NCI-H524 (cell line): ENCODE measurements at regions not wholly inside any gene's neighbourhood (a gene's known extent, or its start where the extent isn't known, plus 50 kb on each side); places are given as distances from the start of the nearest gene placed in this dataset.

Source experiments
- DNase-seq, 2 experiments: peaks; one replicate each; lab custom pipeline; 2025; lab: John Stamatoyannopoulos, UW

- DNase-seq: no peak
Measured at GRCh38 chr1:208842451-208842850, 598.3 kb upstream of the PLXNA2 start.

GRCh38 chr1:208844158-208844557 lies 600.0 kb upstream of the PLXNA2 start:
- DNase-seq: no peak

GRCh38 chr1:208848854-208849253 lies 604.7 kb upstream of the PLXNA2 start:
- no peak for DNase-seq

DNA sequence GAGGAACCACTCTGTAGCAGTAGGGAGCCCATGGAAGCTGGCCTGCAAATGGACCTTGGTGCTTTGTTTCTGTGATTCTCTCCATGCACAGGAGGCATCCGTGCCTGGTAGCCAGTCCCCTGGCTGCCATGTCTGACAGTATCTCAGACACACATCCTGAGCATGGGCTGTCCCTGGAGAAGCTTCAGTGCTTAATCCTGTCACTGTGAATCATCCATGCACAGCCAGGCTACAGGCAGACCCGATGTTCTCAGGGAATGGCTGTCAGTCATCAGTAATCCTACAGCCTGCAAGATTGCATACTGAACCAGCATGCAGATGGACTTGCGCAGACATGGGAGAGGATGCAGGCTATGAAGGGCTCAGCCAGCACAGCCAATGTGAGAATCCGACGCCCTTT lies 606.3 kb upstream of the PLXNA2 start:
- peak in 1 of 2 experiments; percentile 94 for DNase-seq

GRCh38 chr1:208851366-208851765 lies 607.2 kb upstream of the PLXNA2 start:
- DNase-seq: peak in 1 of 2 experiments; percentile 11

DNA sequence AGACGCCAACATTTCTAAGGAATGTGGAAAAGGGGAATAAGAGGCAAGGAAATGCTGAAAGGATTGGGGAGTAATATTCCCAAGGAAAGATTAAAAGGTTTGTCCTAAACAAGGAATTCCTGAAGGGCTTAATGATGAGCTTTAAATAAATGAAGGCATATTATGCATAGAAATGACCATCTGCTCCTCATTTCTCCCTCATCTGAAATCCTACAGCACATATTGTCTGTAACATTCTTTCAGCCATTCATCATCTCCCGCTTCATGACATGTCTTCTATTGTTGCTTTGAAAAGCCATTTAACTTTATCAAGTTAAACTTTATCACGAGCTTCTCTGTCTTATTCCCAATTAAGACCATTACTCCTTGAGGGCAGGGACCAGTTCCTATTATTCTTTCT lies 608.7 kb upstream of the PLXNA2 start:
- peak; percentile 37 to 74 for DNase-seq

- DNase-seq: no peak
Measured at GRCh38 chr1:208855403-208855802, 611.2 kb upstream of the PLXNA2 start.

DNA sequence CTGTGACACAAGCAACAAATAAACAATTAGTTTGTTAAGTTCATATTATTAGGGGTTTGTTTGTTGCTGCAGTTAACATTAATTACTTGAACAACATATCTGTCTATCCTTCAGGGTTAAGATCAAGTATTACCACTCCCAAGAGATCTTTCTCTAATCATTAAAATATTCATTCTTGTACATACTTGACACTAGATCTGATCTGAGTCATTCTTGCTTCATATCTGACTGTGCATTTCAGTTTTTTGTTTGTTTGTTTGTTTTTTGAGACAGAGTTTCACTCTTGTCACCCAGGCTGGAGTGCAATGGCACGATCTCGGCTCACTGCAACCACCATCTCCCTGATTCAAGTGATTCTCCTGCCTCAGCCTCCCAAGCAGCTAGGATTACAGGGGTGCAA lies 613.3 kb upstream of the PLXNA2 start:
- DNase-seq: no peak

DNA sequence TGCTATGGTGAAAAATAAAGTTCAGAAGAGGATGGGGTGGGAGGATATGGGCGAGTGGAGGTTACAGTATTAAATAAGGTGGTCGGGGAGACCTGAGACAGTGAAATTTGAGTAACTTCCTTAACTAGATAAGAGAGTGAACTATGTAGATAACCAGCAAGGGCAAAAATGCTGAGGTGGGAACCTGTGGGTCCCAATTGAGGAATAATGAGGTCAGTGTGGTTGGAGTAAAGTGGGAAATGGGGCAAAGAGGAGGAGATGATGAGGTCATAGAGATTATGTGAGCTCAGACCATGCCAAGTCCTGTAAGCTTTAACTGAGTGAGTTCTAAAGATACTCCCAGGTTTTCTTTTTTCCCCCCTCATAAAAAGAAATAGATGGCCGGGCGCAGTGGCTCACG lies 614.6 kb upstream of the PLXNA2 start:
- no peak for DNase-seq

DNA sequence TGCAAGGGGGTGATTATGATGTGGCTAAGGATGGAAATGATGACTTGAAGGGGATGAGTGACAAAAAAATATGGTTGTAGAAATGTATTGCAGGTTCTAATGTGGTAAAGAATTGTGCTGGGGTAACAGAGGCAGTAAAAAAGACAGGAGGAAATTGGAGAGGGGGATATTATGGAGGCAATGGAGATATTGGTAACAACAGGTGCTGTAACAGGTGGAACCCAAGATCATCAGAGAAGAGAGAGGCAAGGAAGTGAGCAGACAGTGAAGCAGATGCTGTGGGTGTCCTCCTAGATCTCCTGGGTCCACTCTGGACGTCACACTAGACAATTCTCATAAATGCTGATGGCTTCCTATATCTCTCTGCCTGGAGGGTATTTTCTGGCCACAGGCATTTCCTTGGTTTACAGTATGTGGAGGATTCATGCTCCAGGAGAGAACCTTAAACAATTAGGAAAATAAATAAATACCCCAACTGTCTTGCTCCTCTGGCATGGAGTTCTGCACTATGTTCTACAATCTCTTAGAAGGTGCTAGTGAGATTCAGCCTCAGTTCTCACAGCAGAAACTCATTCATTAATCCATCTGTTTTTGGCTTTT lies 620.3 kb upstream of the PLXNA2 start:
- no peak for DNase-seq

DNA sequence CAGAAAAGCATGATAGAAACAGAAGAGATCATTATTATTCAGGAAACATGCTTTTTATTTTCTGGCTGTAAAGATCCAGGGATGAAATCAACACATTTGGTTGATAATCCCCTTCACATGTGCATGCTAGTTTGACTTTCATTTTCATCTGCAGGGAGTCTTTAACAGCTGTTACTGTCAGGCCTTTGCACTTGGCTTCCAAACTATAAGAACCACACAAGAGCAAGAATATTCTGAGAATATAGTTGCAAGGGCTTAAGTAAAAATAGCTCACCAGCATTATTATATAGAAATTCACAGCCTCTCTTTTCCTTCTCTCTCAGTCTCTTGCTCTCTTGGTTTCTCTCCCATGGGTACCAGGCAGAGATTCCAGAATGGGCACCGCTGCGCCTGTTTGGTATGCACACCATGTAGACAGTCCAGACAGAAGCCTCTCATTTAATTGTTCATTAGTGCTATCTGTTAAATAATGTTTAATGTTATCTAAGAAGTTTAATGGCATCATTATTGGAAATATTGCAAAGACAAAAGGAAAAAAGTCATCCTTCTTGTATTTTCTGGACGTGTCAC lies 622.3 kb upstream of the PLXNA2 start:
- DNase-seq: peak in 1 of 2 experiments; percentile 61

DNA sequence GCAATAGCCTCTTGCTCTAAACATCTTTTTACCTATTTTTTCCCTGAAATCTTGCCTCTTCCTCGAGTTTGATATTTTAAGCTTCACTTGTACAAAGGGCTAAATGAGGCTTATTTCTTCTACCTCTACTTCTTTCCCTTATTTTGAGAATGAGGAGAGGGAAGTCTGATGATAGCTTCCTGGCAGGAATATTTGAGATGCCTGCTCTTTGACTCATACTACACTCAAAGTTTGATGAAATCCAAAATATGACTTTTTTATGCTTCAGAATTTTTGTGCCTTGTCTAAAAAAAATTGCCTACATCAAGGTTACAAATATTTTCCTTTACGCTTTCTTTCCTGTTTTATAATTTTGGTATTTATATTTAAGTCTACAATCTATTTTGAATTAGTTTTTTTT lies 624.4 kb upstream of the PLXNA2 start:
- no peak for DNase-seq

DNA sequence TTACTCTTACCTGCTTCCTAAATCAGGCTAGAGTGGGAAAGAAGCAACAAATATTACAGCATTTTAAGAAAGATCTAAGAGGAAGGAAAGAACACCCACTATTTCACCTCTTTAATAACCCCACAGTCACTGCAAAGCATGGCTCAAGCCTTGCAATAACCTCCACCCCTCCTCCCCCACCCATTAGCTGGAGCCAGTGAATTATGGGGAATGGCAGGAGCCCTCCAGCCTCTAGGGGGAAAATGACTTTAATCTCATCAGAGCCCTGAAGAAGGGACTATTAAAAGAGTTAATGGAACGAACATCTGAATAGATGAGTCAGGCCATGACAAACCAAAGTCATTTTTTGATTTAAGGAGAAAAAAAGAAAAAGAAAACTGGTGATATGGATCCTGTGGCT lies 630.7 kb upstream of the PLXNA2 start:
- no peak for DNase-seq

DNA sequence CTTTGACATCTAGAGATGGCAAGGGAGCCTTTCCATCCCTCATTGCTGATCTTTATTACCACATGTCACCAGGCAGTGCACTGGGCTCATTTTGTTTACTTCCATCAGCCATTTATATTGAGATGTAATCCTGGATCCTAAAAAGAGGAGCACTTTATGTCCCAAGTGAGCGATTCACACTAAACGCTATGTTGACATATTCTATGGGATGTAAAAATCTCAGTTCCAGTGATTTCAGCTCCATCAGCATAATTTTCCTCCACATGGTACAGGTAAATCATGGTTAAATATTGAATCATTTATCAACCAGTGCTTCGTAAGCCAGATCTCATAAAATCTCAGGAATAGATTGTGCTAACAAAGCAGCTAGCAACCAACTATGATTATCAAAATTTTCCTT lies 634.8 kb upstream of the PLXNA2 start:
- no peak for DNase-seq

GRCh38 chr1:208880433-208881100 lies 636.4 kb upstream of the PLXNA2 start:
- DNase-seq: no peak

DNA sequence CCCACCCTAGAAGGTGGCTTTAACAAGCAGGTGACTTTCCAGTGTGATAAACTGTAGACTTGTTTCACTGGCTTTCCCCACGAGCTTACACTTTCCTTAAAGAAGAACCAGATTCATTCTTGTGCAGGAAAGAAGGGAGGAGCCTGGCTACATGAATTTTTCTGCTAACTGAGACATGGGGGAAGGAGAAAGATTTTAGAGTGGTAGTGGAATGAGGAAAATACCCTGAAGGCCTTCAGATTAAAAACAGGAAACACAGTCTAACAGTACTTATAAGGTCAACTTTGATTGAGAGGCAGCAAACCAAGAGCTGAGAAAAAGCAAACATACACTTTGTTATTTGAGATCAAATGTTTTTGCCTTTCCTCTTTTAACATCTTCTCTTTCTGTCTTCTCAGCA lies 640.9 kb upstream of the PLXNA2 start:
- DNase-seq: no peak

GRCh38 chr1:208885650-208886049 lies 641.5 kb upstream of the PLXNA2 start:
- no peak for DNase-seq

DNA sequence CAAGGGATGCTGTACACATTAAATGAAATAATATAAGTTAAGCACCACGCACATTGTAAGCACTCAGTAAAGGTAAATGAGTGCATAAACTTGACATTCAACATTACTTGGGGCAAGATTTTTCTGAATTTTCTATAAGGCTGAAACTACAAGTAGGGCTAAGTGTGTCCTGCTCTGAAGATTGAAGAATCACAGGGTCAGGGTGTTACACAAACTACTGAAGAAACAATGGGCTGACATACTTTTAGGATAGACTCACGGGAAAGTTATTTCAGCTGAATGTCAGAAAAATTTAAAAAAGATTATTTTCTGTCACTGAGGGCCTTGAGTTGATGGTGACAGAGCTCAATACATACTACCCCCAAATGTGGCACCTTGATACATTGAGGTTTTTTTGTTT lies 644.2 kb upstream of the PLXNA2 start:
- no peak for DNase-seq

DNA sequence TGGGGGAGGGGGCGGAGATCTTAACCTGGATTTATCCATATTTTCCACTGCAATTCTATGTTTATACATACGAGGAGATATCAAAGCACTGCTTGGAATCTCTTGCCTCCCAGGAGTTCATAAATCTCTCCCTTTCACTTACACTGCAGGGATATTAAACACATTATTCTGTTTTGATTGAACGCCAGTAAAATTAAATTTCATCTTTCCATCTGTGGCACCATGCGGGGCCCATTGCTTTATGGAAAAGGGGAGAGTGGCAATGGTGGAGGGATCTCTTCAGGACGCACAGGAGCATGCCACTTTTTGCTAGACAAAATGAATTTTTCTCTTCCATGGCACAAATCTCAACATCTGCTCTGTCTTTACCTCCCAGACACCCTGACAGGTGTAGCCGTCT lies 648.0 kb upstream of the PLXNA2 start:
- DNase-seq: no peak

- no peak for DNase-seq
Measured at GRCh38 chr1:208893251-208893650, 649.1 kb upstream of the PLXNA2 start.

- no peak for DNase-seq
Measured at GRCh38 chr1:208895181-208895580, 651.0 kb upstream of the PLXNA2 start.

- DNase-seq: no peak
Measured at GRCh38 chr1:208895820-208896219, 651.6 kb upstream of the PLXNA2 start.

DNA sequence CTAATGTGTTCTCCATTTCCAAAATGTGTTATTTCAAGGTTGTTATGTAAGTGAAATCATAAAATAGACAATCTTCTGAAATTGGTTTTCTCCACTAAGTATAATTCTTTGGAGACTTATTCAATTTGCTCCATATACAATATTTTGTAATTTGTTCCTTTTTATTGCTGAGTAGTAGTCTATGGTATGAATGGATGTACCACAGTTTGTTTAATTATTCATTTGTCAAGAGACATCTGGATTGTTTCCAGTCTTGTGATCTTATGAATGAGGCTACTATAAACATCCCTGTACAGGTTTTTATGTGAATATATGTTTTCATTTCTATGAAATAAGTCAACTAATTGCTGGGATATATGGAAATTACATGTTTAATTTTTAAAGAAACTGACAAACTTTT lies 652.6 kb upstream of the PLXNA2 start:
- no peak for DNase-seq

DNA sequence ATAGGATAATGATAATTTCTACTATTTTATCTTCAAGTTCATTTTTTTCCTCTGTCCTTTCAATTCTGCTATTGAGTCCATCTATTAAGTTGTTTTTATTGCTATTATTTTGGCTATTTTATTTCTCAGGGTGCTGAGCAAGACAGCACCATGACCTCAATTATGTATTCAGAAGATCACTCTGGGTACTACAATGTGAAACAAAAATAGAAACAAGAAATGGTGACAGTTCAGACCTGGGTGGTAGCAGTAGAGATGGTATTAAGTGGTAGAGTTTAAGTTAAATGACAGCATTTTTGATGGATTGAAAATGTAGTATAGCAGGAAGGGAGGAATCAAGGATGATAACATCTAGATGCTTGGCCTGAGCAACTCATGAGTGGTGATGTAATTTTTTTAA lies 655.3 kb upstream of the PLXNA2 start:
- no peak for DNase-seq
